ENCODE measurements at regions not wholly inside any gene's neighbourhood (a gene's known extent, or its start where the extent isn't known, plus 50 kb on each side); places are given as distances from the start of the nearest gene placed in this dataset.
A peak's percentile ranks its signal among the peaks of the same experiment; 100 is the strongest.

DNA sequence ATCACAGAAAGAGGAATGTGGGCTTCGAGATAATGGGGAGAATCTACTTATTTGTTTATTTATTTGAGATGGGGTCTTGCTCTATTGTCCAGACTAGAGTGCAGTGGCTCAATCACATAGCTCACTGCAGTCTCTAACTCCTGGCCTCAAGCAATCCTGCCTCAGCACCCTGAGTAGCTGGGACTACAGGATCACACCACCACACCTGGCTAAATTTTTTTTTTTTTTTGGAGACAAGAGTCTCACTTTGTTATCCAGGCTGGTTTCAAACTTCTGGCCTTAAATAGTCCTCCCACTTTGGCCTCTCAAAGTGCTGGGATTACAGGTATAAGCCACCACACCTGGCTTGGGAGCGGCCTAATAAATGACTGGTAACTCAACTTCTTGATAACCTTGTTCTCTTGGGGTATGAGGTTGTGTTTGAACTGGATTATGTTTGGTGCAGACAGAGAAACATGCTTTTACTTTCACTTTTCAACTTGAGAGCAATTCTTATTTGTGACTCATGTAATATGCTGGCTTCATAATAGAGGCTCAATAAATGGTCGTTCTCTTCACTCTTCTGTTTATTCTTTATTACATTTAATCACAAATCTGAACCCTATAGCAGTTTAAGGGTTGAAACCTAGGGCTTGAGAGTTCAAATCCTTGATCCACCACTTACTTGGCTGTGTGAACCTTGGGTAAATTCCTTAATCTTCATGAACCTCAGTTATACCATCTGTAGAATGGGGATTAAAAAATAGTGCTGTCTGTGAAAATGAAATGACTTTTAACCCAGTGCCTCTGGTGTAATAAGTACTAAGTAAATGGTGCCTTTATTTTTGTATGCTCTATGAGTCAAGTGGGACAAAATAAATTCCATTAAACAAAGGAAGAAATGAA is 129.1 kb upstream of the HS3ST2 start:
- peaks cover 3% of the 10 kb centered on the region for H3K27me3 ChIP-seq
- H3K4me2 ChIP-seq: no peak overlapping the region
- H3K36me3 ChIP-seq (replicated peaks; ENCODE audit: insufficient read depth, low read depth): no peaks in the 10 kb centered on the region
- no peak for DNase-seq (ENCODE audit: low spot score)
- H3K4me1 ChIP-seq (ENCODE audit: insufficient read depth): no peaks in the 10 kb centered on the region
- peaks cover 7% of the 10 kb centered on the region for H3K9me3 ChIP-seq (ENCODE audit: low read depth)
- peak overlapping the region; percentile 41 for H3K27ac ChIP-seq
- WGBS (ENCODE audit: low lambda C conversion rate, missing lambda C conversion rate): 84% methylated on average over 3 of the region's 3 CpGs
- no peak overlapping the region for H2AFZ ChIP-seq
- no peaks in the 10 kb centered on the region for H4K20me1 ChIP-seq (ENCODE audit: insufficient read depth, poor library complexity, severe bottlenecking)
- no peak for TF ChIP-seq EZH2 (IDR thresholded peaks at IDR 0.05; ENCODE audit: borderline replicate concordance)
- TF ChIP-seq, protein P1, sequence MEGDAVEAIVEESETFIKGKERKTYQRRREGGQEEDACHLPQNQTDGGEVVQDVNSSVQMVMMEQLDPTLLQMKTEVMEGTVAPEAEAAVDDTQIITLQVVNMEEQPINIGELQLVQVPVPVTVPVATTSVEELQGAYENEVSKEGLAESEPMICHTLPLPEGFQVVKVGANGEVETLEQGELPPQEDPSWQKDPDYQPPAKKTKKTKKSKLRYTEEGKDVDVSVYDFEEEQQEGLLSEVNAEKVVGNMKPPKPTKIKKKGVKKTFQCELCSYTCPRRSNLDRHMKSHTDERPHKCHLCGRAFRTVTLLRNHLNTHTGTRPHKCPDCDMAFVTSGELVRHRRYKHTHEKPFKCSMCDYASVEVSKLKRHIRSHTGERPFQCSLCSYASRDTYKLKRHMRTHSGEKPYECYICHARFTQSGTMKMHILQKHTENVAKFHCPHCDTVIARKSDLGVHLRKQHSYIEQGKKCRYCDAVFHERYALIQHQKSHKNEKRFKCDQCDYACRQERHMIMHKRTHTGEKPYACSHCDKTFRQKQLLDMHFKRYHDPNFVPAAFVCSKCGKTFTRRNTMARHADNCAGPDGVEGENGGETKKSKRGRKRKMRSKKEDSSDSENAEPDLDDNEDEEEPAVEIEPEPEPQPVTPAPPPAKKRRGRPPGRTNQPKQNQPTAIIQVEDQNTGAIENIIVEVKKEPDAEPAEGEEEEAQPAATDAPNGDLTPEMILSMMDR (IDR thresholded peaks at IDR 0.05; ENCODE audit: poor library complexity): no peak
- no peak for TF ChIP-seq EZH2phosphoT487 (IDR thresholded peaks at IDR 0.05; ENCODE audit: low read depth, severe bottlenecking, unreplicated experiment)
- no peaks in the 10 kb centered on the region for H3K9me2 ChIP-seq (replicated peaks; ENCODE audit: insufficient read depth)
- no peak overlapping the region for H3K4me3 ChIP-seq
- H3K79me2 ChIP-seq: no peaks in the 10 kb centered on the region

DNA sequence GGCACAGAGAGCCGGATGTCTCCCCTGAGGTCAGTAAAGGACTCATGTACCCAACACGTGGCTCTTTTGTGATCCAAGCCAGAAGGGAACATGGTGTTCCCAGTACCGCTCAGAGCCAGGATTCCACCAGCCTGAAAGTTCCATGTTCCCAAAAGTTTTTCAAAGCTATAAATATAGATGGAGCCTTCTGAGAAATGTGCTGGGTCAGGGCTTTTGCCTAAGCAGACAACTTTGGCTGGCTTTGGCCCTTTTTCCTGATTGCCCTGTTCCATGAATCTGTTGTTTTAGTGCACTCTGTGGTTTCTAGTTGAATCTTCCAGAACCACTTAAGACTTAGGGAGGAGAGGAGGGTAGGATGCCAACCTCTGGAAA is 128.5 kb upstream of the HS3ST2 start:
- H3K79me2 ChIP-seq: no peaks in the 10 kb centered on the region
- no peak overlapping the region for H2AFZ ChIP-seq
- no peaks in the 10 kb centered on the region for H4K20me1 ChIP-seq (ENCODE audit: insufficient read depth, poor library complexity, severe bottlenecking)
- H3K4me3 ChIP-seq: no peak overlapping the region
- peak overlapping the region; percentile 41 for H3K27ac ChIP-seq
- H3K36me3 ChIP-seq (replicated peaks; ENCODE audit: insufficient read depth, low read depth): no peaks in the 10 kb centered on the region
- no peak overlapping the region for H3K4me2 ChIP-seq
- TF ChIP-seq EZH2phosphoT487 (IDR thresholded peaks at IDR 0.05; ENCODE audit: low read depth, severe bottlenecking, unreplicated experiment): no peak
- TF ChIP-seq EZH2 (IDR thresholded peaks at IDR 0.05; ENCODE audit: borderline replicate concordance): no peak
- H3K4me1 ChIP-seq (ENCODE audit: insufficient read depth): no peaks in the 10 kb centered on the region
- H3K27me3 ChIP-seq: no peaks in the 10 kb centered on the region
- DNase-seq (ENCODE audit: low spot score): peak; percentile 46
- 89% methylated on average over 3 of the region's 3 CpGs for WGBS (ENCODE audit: low lambda C conversion rate, missing lambda C conversion rate)
- H3K9me3 ChIP-seq (ENCODE audit: low read depth): peaks cover 7% of the 10 kb centered on the region
- no peaks in the 10 kb centered on the region for H3K9me2 ChIP-seq (replicated peaks; ENCODE audit: insufficient read depth)

DNA sequence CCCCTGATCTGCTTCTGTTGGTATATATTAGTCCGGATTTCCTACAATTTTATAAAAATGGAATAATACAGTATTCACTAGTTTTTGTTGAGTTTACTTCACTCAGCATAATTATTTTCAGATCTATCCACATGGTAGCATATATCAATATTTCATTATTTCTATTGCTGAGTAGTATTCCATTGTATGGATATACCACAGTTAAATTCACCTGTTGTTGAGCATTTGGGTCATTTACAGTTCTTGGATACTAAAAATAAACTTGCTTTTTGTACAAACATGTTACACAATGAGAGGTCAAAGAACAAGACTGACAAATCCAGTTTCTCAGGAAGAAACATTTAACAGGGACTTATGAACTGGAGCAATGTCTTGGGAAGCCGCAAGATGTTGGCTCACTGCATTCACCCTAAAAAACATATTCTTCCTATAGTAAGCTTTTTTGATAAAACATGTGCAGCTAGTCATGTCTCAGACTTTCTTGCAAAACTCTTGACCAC is 126.9 kb upstream of the HS3ST2 start:
- no peaks in the 10 kb centered on the region for H3K27me3 ChIP-seq
- H3K36me3 ChIP-seq (replicated peaks; ENCODE audit: insufficient read depth, low read depth): no peaks in the 10 kb centered on the region
- H3K79me2 ChIP-seq: no peaks in the 10 kb centered on the region
- H3K27ac ChIP-seq: no peak overlapping the region
- H4K20me1 ChIP-seq (ENCODE audit: insufficient read depth, poor library complexity, severe bottlenecking): no peaks in the 10 kb centered on the region
- H3K4me1 ChIP-seq (ENCODE audit: insufficient read depth): no peaks in the 10 kb centered on the region
- no peaks in the 10 kb centered on the region for H3K9me2 ChIP-seq (replicated peaks; ENCODE audit: insufficient read depth)
- no peak overlapping the region for H2AFZ ChIP-seq
- no peak overlapping the region for H3K4me3 ChIP-seq
- 45% methylated on average over 2 of the region's 2 CpGs for WGBS (ENCODE audit: low lambda C conversion rate, missing lambda C conversion rate)
- no peak for DNase-seq (ENCODE audit: low spot score)
- H3K9me3 ChIP-seq (ENCODE audit: low read depth): peaks cover 7% of the 10 kb centered on the region
- no peak for TF ChIP-seq EZH2 (IDR thresholded peaks at IDR 0.05; ENCODE audit: borderline replicate concordance)
- TF ChIP-seq, protein P1 (IDR thresholded peaks at IDR 0.05; ENCODE audit: poor library complexity): no peak
- no peak for TF ChIP-seq EZH2phosphoT487 (IDR thresholded peaks at IDR 0.05; ENCODE audit: low read depth, severe bottlenecking, unreplicated experiment)
- no peak overlapping the region for H3K4me2 ChIP-seq

DNA sequence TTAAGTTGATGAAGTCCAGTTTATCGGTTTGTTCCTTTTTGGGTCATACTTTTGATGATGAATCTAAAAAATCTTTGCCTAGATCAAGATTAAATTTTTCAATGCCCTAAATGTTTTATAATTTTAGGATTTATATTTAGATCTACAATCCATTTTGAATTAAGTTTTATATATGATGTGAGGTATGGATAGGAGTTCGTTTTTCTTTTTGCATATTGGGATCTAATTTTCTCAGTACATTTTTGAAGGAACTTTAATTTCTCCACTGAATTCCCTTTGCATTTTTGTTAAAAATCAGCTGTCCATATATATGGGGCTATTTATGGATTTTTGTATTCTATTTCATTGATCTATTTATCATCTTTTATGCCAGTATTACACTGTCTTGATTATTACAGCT is 125.5 kb upstream of the HS3ST2 start:
- Histone ChIP-seq H2AFZ (no peak overlapping the region), H3K79me2 (no peaks in the 10 kb centered on the region), H3K4me1 (ENCODE audit: insufficient read depth) (no peaks in the 10 kb centered on the region), H4K20me1 (ENCODE audit: insufficient read depth, poor library complexity, severe bottlenecking) (no peaks in the 10 kb centered on the region), H3K27ac (no peak overlapping the region), H3K4me3 (no peak overlapping the region), H3K36me3 (replicated peaks; ENCODE audit: insufficient read depth, low read depth) (no peaks in the 10 kb centered on the region), H3K9me2 (replicated peaks; ENCODE audit: insufficient read depth) (no peaks in the 10 kb centered on the region), H3K4me2 (no peak overlapping the region), H3K27me3 (no peaks in the 10 kb centered on the region), H3K9me3 (ENCODE audit: low read depth) (peaks cover 7% of the 10 kb centered on the region)
- TF ChIP-seq EZH2phosphoT487 (IDR thresholded peaks at IDR 0.05; ENCODE audit: low read depth, severe bottlenecking, unreplicated experiment): no peak
- no peak for DNase-seq (ENCODE audit: low spot score)
- 89% methylated on average over 2 of the region's 2 CpGs for WGBS (ENCODE audit: low lambda C conversion rate, missing lambda C conversion rate)

Measured in hepatocyte (in vitro differentiated cells).